Stimulated activated naive CD4-positive, alpha-beta T cell (primary cell): ENCODE measurements at regions not wholly inside any gene's neighbourhood (a gene's known extent, or its start where the extent isn't known, plus 50 kb on each side); places are given as distances from the start of the nearest gene placed in this dataset.
"Not testable (repeated sequence)": the region's sequence is repeated elsewhere in the genome, so short reads cannot be mapped to it uniquely, and the experiment has no call there.

Experiments
- DNase-seq, 6 experiments: peaks; one replicate each; lab custom pipeline; 2025; lab: John Stamatoyannopoulos, UW

DNA sequence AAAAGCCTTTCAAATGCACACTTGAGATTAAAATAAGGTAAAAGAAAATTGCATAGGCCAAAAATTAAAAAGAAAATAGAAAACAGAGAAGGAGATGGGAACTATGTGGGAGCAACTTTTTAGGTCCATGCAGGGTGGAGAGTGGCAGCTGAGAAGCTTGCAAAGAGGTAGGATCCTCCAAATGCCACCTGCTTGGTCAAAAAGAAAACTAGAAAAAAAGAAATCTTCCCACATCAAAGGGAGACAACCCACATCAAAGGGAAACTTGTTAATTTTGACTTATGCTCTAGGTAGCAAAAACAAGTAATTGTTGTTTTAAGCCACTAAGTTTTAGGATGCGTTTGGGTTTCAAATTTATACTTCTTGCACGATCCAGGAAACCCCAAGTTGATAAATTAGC, 342.9 kb downstream of the IL20RB start:
- no peak for DNase-seq

DNA sequence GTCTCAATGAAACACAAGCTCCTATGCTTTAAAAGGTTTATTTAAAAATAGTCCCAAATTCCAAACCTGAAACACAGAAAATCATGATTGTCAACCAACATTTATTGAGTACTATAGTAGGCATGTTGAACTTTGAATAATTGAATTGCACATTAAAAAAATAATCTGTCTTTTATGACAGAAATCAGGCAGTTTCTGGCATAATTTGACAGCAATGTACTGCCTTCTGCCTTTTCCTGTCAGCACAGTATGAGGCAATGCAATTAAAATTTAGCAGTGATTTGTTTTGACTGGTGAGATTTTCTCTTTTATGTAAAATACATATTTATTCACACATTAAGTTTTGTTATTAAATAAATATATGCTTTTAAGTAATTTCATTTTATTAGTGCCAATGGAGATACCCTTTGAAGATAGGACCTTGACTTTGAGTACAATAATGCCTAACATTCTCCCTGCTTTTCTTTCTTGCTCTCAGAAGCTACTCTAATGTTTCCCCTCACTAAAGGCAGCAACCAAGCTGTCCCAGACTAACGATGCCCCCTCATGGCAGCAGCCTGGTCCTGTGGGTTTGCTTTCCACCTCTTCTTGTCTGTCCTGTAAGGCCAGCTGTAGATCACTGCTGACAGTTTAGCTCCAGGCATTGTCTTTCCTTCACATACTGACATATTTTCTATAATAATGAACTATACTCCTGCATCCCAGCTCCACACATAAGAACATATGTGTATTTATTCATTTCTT, 346.7 kb downstream of the IL20RB start:
- DNase-seq = no peak

DNA sequence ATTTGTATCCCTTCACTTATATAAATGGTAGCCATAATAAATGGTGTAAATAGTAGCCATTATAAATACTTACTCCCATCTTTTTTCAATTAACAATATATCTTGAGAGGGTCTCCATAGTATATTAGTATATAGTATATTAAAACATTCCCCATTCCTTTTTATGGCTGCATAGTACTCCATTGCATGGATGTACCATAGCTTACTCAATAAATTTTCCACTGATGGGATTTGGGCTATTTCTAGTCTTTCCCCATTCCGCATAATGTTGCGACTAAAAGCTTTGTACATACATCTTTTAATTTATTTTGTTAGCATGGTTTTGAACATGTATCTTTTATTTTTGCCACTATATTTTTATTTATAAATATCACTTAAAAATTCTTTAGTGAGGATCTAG, 366.3 kb downstream of the IL20RB start:
- no peak for DNase-seq

GRCh38 chr3:137325170-137325569, 367.4 kb downstream of the IL20RB start:
- no peak for DNase-seq

DNA sequence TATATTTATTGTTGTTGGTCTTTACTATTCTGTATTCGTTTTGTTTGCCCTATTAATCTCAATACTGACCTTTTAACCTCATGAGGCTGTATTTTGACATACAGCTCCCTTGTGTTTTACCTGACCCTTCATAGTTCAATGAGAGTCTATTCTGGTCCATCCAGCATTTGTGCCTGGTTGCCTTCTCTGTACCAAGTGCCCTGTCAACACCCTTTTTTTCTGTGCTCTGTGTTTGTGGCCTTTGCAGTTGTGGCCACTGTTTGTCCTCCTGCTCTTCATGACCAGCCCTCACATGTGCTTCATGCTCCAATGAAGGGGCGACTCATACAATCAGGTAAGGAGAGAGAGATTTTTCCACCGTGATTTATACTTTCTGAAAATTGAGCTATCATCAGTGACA, 368.2 kb downstream of the IL20RB start:
- no peak for DNase-seq

- no peak for DNase-seq
These were observed 371.8 kb downstream of the IL20RB start for GRCh38 chr3:137329594-137329993.

DNA sequence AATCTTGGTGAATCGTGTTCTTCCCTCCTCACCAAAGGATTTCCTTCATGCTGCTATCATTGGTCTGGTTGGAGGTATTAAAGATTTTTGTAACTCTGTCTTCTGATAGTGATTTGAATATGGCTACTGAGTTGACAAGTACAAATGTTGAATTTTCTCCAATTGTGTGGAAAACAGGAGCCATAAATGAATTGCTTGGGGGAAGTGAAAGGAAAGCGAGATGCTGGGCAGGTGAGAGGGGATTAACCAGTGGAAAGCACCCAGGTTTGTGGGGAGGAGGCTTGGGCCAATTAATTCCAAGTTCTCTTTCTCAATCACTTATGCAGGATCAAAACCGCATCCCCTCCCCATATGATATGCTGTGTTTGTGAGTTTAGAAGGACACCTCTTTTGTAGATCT, 372.5 kb downstream of the IL20RB start:
- DNase-seq = no peak

GRCh38 chr3:137332297-137332696, 374.5 kb downstream of the IL20RB start:
- no peak for DNase-seq

GRCh38 chr3:137335478-137335877, 377.7 kb downstream of the IL20RB start:
- no peak for DNase-seq

GRCh38 chr3:137338400-137338799, 380.6 kb downstream of the IL20RB start:
- not testable (repeated sequence) for DNase-seq

- no peak for DNase-seq
These were observed 385.5 kb downstream of the IL20RB start for GRCh38 chr3:137343283-137343682.

- no peak for DNase-seq
These were observed 389.3 kb downstream of the IL20RB start for GRCh38 chr3:137347132-137347531.

- no peak for DNase-seq
These were observed 390.1 kb downstream of the IL20RB start for GRCh38 chr3:137347817-137348368.

DNA sequence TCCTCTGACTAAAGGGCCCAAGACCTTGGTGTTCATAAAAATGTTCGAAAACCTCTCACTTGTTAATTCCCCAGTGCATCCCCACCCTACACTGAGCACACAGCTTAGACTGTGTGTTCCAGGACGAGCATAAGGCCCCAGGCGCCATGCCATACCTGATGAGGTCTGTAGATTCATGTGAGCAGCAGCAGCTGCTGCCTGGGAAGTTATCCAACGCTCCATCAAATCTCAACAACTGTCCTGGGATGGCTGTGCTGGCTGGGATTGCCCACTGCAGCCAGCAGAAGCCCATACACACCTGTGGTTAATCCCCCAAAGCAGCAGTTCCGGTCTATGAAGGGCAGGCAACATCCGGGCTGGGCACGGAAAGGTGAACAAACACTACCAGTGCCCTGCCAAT, 391.2 kb downstream of the IL20RB start:
- DNase-seq = no peak

GRCh38 chr3:137349557-137350348, 392.0 kb downstream of the IL20RB start:
- no peak for DNase-seq

DNA sequence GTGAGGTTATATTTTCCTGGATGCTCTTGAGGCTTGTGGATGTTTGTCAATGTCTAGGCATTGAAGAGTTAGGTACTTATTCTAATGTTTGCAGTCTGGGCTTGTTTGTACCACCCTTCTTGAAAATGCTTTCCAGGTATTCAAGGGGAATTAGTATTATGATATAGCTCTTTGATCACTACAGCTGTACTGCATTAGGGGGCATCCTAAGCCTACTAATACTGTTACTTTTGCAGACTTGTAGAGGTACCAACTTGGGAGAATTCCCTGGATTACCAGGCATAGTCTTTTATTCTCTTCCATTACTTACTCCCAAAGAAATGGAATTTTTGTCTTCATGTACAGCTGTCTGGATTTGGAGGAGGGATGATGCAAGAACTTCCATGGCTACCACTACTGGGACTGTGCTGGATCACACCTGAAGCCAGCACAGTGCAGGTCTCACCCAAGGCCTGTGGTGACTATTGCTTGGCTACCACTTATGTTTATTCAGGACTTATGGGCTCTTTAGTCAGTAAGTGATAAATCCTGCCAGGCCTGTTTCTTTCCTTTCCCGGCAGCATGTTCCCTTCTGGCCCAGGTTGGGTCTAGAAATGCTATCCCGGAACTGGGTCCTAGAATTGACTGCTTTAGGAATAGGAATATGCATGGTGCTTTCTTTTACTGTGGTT, 402.9 kb downstream of the IL20RB start:
- DNase-seq = no peak

- no peak for DNase-seq
These were observed 382.0 kb upstream of the SOX14 start for GRCh38 chr3:137382005-137382594.

DNA sequence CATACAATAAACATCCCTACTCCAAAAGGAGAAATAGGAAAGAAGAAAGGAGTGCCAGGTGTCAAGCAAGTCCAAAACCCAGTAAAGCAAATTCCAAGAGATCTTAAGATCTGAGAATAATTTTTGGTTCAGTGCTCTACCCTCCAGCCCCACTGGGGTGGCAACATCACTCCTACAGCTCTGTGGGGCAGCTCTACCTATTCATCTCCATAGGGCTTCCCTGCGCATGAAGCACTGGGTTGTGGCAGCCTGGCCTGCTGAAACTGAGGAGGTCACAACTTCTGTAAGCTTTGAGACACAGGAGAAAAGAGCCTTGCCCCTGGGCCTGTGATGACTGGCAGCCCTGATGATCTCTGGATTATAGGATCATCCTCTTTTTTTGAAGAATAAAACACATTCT, 378.2 kb upstream of the SOX14 start:
- no peak for DNase-seq

GRCh38 chr3:137409584-137409983, 354.5 kb upstream of the SOX14 start:
- no peak for DNase-seq

- DNase-seq = no peak
These were observed 354.1 kb upstream of the SOX14 start for GRCh38 chr3:137410028-137410427.

DNA sequence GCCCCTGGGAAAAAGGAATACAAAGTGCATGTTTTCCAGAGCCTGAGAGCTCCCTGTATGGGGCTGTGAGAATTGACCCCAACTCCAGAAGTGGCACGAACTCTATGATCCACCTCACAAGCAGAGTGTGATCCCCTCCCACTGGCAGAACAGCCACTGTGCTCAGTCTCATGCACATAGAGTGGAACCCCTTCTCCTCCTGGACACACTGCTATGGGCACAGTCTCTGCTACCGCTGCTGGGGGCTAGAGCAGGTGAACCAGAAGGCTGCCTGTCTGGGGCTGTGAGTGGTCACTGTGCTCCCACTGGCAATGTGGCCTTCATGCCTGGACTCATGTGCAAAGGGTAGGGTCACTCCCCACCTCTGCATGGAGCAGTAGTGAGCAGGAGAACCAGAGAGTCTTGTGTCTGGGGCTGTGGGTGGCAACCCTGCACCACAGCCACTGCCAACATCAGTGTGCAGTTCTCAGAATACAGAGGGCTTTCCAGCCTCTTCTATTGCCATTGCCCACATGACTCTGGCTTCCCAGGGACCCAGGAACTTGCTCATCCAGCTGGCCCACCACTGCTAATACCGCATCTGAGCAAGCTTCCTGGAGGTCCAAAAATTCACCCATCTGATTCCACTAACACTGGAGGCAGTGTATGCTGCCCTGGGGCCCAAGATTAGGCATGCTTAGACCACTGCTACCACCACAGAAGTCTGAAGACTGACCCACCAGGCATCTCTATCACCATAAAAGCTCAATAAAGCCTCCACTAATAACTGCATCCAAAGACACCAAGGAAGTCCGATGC, 343.7 kb upstream of the SOX14 start:
- DNase-seq = no peak
